GM12892 (cell line): ENCODE measurements at regions not wholly inside any gene's neighbourhood (a gene's known extent, or its start where the extent isn't known, plus 50 kb on each side); places are given as distances from the start of the nearest gene placed in this dataset.
"Not testable (repeated sequence)": the region's sequence is repeated elsewhere in the genome, so short reads cannot be mapped to it uniquely, and the experiment has no call there.

Source experiments
- DNase-seq: peaks from one replicate; pipeline ENCODE4 v3.0.0; 2011; ENCODE audit not compliant: insufficient read length
- FAIRE-seq: peaks from 2 replicates; lab custom pipeline; 2011; peaks lifted over from hg19 to GRCh38; lab: Jason Lieb, UNC
- POLR2A ChIP-seq: IDR thresholded peaks from 2 replicates; pipeline ENCODE4 v1.6.1; 2011; ENCODE audit warnings: low read depth, low read length, control low read depth
- POLR2AphosphoS5 ChIP-seq: IDR thresholded peaks from 2 replicates; pipeline ENCODE4 v1.6.1; 2011; ENCODE audit warnings: low read depth, low read length, control low read depth
- TAF1 ChIP-seq: IDR thresholded peaks from 2 replicates; pipeline ENCODE4 v1.6.1; 2011; ENCODE audit warnings: low read depth, mild to moderate bottlenecking, control low read depth, low read length, borderline replicate concordance

DNA sequence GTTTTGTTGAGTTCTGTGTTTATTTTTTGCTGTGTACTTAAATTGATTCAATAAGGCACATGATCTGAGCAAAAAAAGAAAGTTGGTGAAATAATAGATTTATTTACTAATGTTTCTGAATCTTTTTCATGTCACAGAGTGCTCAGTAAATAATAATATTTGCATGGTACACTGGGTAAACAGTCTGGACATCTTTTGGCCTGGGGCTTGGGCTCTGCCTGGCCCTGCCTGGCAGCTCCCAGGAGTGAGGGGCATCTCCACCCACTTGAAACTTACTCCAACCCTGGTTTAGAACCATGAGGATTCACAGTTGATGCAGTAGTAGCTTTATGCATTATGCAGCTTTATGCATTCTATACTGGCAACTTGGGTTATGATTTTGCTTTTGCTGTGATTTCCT, 124.2 kb upstream of the SLC4A4 start:
- no peak for TF ChIP-seq TAF1
- no peak for TF ChIP-seq POLR2A
- TF ChIP-seq POLR2AphosphoS5 = no peak
- FAIRE-seq (no peak), DNase-seq (no peak)

DNA sequence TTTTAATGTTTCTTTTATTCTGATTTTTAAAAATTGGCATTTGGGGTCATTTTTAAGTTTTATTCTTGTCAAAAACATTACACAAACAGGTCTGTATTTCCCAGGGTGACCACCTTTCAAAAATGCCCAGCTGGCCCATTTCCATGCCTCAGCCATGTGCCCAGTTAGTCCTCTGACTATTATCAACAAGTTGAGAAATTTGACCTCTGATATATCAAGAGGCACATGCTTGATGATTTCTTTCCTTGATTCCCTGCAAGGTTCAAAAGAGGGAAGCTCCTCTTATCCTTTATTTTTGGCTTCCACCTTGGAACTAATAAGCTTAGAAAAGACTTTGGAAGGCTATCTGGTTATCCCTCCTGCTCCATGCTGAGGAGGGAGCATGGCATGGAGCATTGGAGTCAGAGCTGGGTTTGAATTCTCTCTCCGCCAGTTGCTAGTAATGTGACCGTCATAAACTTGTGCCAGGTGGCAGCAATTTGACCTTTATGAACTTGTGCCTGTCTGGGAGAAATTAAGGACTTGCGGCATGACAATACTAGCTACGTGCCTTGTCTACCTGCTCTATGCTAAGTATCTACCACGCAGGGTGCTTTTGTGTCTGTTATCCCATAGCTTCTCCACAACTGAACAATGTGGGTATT, 122.4 kb upstream of the SLC4A4 start:
- TF ChIP-seq POLR2A (no peak), POLR2AphosphoS5 (no peak), TAF1 (no peak)
- DNase-seq = no peak
- no peak for FAIRE-seq

DNA sequence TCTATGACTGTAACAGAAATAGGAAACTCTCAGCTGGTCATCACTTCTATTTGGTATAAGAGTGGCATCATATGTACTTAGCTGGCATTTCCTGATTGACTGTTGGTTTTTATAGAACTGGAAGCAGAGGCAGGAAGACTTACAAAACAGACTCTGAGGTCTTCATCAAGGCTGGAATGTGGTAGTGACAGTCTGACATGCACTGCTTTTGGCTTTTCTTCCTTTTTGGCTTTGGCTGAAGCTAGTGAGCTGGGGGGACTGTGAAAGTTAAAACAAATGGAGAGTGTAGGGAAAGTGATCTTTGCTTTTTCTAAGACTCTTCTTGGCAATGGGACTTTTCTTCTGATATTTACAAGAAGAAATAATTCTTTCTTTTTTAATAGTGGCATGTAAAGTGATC, 121.1 kb upstream of the SLC4A4 start:
- FAIRE-seq (no peak), DNase-seq (no peak)
- no peak for TF ChIP-seq POLR2AphosphoS5
- TF ChIP-seq POLR2A = no peak
- no peak for TF ChIP-seq TAF1

DNA sequence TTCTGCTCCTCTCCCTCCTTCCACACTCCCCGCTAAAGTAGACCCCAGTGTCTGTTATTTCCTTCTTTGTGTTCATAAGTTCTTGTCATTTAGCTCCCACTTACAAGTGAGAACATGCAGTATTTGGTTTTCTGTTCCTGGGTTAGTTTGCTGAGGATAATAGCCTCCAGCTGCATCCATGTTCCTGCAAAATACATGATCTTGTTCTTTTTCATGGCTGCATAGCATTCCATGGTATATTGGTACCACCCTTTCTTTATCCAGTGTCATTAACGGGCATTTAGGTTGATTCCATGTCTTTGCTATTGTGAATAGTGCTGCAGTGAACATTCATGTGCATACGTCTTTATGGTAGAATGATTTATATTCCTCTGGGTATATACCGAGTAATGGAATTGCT, 118.0 kb upstream of the SLC4A4 start:
- FAIRE-seq, DNase-seq: not testable (repeated sequence)

DNA sequence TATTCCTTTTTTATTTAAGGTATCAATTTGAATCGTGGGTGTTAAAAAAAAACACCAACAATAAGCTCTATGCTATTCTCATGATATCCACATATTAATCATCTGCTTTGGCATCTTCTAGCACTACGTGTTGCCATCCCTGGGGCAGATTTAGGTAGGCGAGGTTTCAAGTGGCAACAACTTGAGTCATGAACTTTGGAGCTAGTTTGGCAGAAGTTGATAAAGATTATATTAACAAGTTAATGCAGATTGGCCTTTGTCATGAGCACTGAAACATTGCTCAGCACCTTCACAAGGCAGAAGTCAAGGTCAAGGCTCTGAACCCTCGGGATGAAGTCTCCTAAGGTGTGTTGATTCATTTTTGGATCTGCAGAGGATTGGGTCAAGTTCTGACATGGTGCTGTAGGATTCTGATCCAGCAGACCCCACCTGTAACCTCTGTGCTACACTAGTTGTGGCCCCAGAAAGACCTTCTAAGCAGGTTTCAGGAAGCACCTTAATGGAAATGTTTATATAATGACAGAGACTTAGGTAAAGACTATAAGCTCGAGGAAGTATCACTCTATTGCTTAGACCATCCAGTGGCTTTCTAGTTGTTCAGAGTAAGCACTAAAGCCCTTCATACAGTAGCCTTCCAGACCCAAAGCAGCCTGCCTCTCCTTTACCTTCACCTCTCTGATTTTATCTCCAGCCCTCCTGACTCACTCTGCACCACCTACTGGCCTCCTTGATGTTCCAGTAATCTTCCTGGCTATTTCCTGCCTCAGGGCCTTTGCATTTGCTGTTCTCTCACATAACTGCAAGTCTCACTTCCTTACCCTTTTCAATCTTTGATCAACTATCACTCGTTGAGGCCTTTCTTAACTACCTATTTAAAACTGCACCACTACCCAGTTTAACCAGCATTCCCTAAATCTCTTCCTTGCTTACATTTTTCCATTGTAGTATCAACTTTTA, 117.0 kb upstream of the SLC4A4 start:
- DNase-seq = no peak
- no peak for FAIRE-seq

DNA sequence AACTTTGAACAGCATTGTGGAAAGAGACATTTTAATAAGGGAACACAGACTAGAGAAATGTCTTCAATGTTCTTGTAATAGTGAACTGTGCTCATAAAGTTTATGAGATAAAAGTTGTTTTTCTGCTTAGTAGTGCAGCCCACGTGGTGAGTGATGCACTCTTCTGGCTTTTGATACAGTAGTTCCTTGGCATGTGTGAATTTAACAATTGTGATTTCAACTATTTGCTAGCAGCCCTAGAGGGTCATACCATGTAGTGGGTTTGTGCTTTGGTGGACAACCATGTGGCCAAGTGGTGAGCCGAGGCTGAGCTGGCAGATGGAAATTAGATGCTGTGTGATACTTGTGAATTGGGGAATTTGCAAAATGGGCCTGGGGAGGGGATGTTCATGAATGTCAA, 116.2 kb upstream of the SLC4A4 start:
- DNase-seq (no peak), FAIRE-seq (no peak)
- TF ChIP-seq POLR2A (no peak), POLR2AphosphoS5 (no peak), TAF1 (no peak)

More for the DNA sequence above, 117.0 kb upstream of the SLC4A4 start:
- no peak for TF ChIP-seq POLR2A
- TF ChIP-seq POLR2AphosphoS5 = no peak
- no peak for TF ChIP-seq TAF1

DNA sequence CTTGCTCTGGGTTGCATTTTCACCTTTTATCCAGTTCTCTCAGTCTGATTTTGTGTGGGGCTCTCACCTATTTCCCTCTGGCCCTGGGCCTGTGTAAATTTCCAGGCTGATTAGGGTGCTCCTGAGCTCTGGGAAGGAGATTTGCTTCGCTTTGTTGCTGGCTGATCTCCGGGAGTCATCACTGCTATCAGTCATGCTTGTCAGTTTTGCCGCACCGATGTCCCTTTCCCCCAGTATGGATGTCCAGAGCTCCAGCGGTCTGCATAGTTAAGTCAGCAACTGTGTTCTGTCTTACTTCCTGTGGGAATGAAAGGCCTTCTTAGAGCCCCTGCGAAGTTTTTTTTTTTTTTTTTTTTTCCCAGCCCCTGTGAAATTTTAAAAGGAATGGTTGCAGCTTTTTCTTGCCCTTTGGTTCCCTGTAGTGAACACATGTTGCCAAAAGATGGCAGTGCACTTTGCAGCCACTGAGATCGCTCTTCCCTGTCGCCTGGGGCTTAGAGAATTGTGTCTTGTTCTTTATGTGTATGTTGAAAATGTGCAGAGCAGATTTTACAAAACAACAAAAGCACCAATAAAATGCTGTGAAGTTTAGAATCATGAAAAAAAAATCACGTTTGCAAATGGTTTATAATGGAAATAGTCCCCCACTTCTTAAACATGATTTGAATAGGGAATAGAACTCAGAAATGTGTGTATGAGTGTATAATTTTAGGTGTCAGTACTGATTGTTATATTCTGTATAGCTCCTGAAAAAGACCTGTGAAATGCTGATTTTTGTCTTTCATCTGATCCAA, 109.1 kb upstream of the SLC4A4 start:
- TF ChIP-seq POLR2AphosphoS5 (no peak), POLR2A (no peak), TAF1 (no peak)
- DNase-seq (no peak), FAIRE-seq (no peak)

DNA sequence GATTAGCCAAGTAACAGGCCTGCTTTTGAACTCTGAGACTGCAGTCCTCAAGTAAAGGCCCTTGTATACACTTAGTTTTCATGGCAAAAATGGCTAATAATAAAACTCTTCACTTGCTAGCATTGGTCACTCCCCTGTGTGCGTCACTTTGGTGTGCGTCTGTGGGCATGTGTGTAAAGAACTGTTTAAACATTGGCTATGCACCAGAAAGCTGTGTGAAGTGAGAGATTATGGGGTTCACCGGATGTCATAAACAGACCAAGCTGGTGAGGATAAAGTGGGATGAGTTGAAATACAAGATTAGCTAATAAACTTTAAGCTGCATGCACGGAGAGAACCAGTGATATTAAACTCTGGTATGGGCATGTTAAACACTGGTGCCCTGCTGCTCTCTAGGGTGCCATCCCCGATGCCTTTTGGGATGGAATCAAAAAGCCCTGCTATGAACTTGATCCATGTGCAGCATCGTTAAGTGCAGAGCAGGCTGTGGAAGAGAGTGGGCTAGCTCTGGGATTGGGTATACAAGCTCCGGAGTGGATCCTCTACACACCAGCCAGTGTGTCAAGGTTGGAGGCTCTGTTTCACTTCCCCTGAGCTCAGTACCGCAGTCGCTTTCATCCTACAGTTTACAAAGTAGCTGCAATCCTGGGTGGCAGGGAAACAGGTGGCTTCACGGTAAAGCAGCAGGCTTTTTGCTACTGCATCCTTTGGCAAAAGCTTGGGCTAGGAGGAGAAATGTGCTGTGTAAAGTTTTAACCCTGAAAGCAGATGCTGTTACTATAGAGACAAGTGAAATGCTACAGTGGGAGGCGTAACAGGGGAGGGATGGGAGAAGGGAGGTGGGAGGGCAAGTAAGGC, 108.3 kb upstream of the SLC4A4 start:
- FAIRE-seq (no peak), DNase-seq (no peak)
- TF ChIP-seq POLR2AphosphoS5 (no peak), TAF1 (no peak), POLR2A (no peak)

DNA sequence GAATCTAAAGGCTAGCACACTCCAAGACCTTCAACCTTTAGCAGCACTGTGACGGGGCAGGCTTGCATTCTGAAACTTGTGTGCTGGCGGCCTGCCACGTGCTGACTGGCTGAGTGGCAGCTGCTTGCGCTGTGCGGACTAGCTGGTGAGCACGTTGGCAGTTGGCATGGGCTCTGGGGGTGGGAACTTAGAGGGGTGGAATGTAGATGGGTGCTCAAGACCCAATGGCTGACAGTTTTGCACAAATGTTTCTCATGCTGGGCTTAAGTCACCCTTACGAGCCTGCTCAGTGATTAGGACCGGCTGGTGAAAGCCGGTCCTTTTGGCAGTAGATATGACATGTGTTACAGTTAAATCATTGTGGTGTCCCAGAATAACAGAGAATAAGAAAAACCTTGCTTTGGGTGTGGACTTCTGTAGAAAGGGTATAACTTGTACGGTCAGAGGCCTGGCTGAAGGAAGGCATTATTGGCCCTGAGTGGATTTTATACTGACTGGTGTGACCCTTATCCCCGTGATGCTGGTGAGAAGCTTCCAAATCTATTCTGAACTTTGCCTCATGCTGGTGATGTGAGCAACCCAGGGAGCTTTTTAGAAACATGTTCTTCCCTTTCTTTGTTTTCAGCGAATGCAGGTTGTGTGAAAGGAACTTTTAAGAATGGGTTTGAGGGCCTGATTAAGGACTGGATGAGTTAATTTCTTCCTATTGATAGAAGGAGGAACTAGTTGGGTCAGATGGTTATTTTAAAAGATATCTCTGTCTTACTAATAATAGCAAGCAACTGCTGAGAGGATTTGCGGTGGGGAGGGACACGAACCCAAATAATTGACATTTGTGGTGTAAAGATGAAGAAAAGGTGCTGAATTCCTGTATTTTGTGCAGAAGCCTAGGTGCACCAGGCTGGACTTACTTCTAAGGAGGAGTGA, 107.4 kb upstream of the SLC4A4 start:
- DNase-seq = no peak

DNA sequence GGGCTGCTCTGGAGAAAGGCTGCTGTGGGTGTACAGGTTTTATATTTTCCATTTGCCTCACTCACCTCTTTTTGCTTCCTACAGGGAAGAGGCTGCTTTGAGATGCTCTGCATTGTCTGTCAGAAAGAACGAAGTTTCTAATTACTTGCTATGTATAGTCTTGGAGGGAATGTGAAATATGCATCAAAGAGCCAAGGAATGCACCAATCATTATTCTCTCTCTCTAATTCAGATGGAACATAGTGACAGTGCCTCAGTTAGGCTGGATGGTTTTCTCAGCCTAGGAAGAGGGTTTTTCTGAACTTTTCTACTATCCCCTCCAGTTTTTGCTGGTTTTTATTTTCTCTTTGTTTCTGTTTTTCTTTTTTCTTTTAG, 106.8 kb upstream of the SLC4A4 start:
- DNase-seq = no peak
- no peak for TF ChIP-seq POLR2A
- TF ChIP-seq POLR2AphosphoS5 = no peak
- TF ChIP-seq TAF1 = no peak
- no peak for FAIRE-seq

More for the DNA sequence above, 107.4 kb upstream of the SLC4A4 start:
- TF ChIP-seq TAF1 (no peak), POLR2A (no peak), POLR2AphosphoS5 (no peak)
- no peak for FAIRE-seq
